ENCODE measurements at regions not wholly inside any gene's neighbourhood (a gene's known extent, or its start where the extent isn't known, plus 50 kb on each side); places are given as distances from the start of the nearest gene placed in this dataset.

DNA sequence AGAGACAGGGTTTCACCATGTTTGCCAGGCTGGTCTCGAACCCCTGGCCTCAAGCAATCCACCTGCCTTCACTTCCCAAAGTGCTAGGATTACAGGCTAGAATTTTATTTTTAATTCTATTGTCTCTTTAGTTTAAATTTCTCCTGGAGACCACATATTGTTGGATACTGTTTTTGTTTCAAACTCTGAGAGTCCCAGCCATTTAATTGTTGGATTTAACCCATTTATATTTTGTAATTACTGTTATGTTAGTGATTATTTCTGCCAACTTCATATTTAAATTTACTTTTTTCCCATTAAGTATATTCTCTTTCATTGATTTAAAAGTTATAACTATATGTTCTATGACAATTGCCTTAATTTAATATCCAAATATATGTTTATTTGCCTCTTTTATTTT is 185.6 kb downstream of the ZNF248 start:
- no peak overlapping the region for H3K4me3 ChIP-seq (replicated peaks in 1 of 3; ENCODE audit: insufficient read depth in 1 of 3, low read depth in 2 of 3, low read length in 3 of 3)
- no peaks in the 10 kb centered on the region for H3K9me3 ChIP-seq (ENCODE audit: low read length)
- no peaks in the 10 kb centered on the region for H3K27me3 ChIP-seq (ENCODE audit: control insufficient read depth in 1 of 2, insufficient read depth in 2 of 2, low read length in 2 of 2)
- in situ Hi-C loops (cut with HindIII; ENCODE audit: extremely low pct_ligation_motif_present, low pct_unique_long_range_greater_than_20kb): no loop called here
- DNase-seq (ENCODE audit: low spot score) (no peak), FAIRE-seq (no peak), ATAC-seq (no peak)
- no peak overlapping the region for H3K4me2 ChIP-seq (ENCODE audit: low read depth, low read length)
- H2AFZ ChIP-seq (ENCODE audit: low read length): no peak overlapping the region
- H4K20me1 ChIP-seq (ENCODE audit: insufficient read depth, low read length): no peaks in the 10 kb centered on the region
- H3K27ac ChIP-seq (ENCODE audit: extremely low read length, insufficient read depth, low read length): no peak overlapping the region
- H3K79me2 ChIP-seq (ENCODE audit: insufficient read depth, low read length): no peaks in the 10 kb centered on the region
- CTCF ChIA-PET (ENCODE audit: low intra/inter-chr PET ratio, low total read pairs): no interaction called here
- H3K4me1 ChIP-seq (ENCODE audit: insufficient read depth, low read length): no peaks in the 10 kb centered on the region
- H3K9ac ChIP-seq (ENCODE audit: insufficient read depth, low read depth, low read length): no peak overlapping the region
- no peaks in the 10 kb centered on the region for H3K36me3 ChIP-seq (replicated peaks in 1 of 2; ENCODE audit: control insufficient read depth in 1 of 2, insufficient read depth in 2 of 2, low read length in 2 of 2)
- TF ChIP-seq ZMYM2 (CRISPR knock-in tag; IDR thresholded peaks at IDR 0.05) (no peak), ZNF569 (CRISPR knock-in tag; IDR thresholded peaks at IDR 0.05; ENCODE audit: borderline replicate concordance) (no peak), ZNF562 (CRISPR knock-in tag; IDR thresholded peaks at IDR 0.05; ENCODE audit: borderline replicate concordance) (no peak), U2AF2 (IDR thresholded peaks at IDR 0.05; ENCODE audit: low read depth, low read length) (no peak), ZNF83 (CRISPR knock-in tag; IDR thresholded peaks at IDR 0.05; ENCODE audit: borderline replicate concordance) (no peak), TOPORS (CRISPR knock-in tag; IDR thresholded peaks at IDR 0.05) (no peak), PRPF4 (IDR thresholded peaks at IDR 0.05; ENCODE audit: low read depth, low read length, poor library complexity, severe bottlenecking) (no peak), JARID2 (CRISPR knock-in tag; IDR thresholded peaks at IDR 0.05; ENCODE audit: insufficient replicate concordance) (no peak), SP4 (CRISPR knock-in tag; IDR thresholded peaks at IDR 0.05) (no peak), CHD2 (IDR thresholded peaks at IDR 0.05; ENCODE audit: low read depth, low read length) (no peak), SIN3B (IDR thresholded peaks at IDR 0.05; ENCODE audit: low read length) (no peak), NR3C1 (CRISPR knock-in tag; IDR thresholded peaks at IDR 0.05) (no peak)
- TF ChIP-seq, protein P1, sequence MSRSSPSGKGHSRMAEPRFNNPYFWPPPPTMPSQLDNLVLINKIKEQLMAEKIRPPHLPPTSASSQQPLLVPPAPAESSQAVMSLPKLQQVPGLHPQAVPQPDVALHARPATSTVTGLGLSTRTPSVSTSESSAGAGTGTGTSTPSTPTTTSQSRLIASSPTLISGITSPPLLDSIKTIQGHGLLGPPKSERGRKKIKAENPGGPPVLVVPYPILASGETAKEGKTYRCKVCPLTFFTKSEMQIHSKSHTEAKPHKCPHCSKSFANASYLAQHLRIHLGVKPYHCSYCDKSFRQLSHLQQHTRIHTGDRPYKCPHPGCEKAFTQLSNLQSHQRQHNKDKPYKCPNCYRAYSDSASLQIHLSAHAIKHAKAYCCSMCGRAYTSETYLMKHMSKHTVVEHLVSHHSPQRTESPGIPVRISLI (CRISPR knock-in tag; IDR thresholded peaks at IDR 0.05; ENCODE audit: borderline replicate concordance): no peak
- BruUV-seq (replicated peaks): no TSS peak
- POLR2A ChIA-PET: no interaction called here
- 5% methylated on average over 1 of the region's 1 CpG for WGBS (ENCODE audit: low lambda C conversion rate)
- intact Hi-C loops (cut with micrococcal nuclease; ENCODE audit: unreplicated experiment): no loop called here

All from HepG2 (cell line).